ENCODE measurements at regions not wholly inside any gene's neighbourhood (a gene's known extent, or its start where the extent isn't known, plus 50 kb on each side); places are given as distances from the start of the nearest gene placed in this dataset.

- peak; percentile 38; the same call in 1 of the 2 replicates for TF ChIP-seq PRDM10 (tag by site-specific recombination; IDR thresholded peaks at IDR 0.05)
- TF ChIP-seq ZBTB20 (tag by site-specific recombination; IDR thresholded peaks at IDR 0.05): peak; percentile 58
- TF ChIP-seq ZNF76 (tag by site-specific recombination; IDR thresholded peaks at IDR 0.05; ENCODE audit: borderline replicate concordance, low read depth): peak; percentile 67; the same call in 1 of the 2 replicates
- TF ChIP-seq ZNF423 (tag by site-specific recombination; IDR thresholded peaks at IDR 0.05): 0 out of 2 replicates have a peak, but pooled peaks have one; percentile 46
- TF ChIP-seq GLIS1 (tag by site-specific recombination; IDR thresholded peaks at IDR 0.05): peak; percentile 90
- peak; percentile 84 for TF ChIP-seq GLIS2 (tag by site-specific recombination; IDR thresholded peaks at IDR 0.05)
Observed at GRCh38 chr15:31236184-31237042, 90.2 kb upstream of the KLF13 start (continued).

GRCh38 chr15:31237043-31237324 lies 89.7 kb upstream of the KLF13 start:
- ChIA-PET POLR2A (no interaction called here), CTCF (no interaction called here)
- Histone ChIP-seq H3K4me1 (ENCODE audit: control insufficient read depth, insufficient read depth, low read length) (peaks cover 6% of the 10 kb centered on the region), H3K9me3 (ENCODE audit: control insufficient read depth, insufficient read depth, low read depth, low read length) (no peaks in the 10 kb centered on the region), H3K27ac (ENCODE audit: extremely low read depth, low read depth, low read length) (peak overlapping the region; percentile 62; the same call in 1 of the 2 replicates), H3K4me3 (ENCODE audit: low read depth, low read length) (no peak overlapping the region), H3K36me3 (ENCODE audit: control insufficient read depth in 2 of 2, insufficient read depth in 1 of 2, low read length in 2 of 2) (no peaks in the 10 kb centered on the region)
- TF ChIP-seq ZNF701 (tag by site-specific recombination; IDR thresholded peaks at IDR 0.05): no peak
- TF ChIP-seq MZF1 (tag by site-specific recombination; IDR thresholded peaks at IDR 0.05; ENCODE audit: borderline replicate concordance): no peak
- no peak for TF ChIP-seq YY1 (tag by site-specific recombination; IDR thresholded peaks at IDR 0.05)
- no peak for TF ChIP-seq ZNF544 (tag by site-specific recombination; IDR thresholded peaks at IDR 0.05)
- TF ChIP-seq ZBTB49 (tag by site-specific recombination; IDR thresholded peaks at IDR 0.05; ENCODE audit: low read depth): no peak
- TF ChIP-seq ZNF654 (tag by site-specific recombination; IDR thresholded peaks at IDR 0.05; ENCODE audit: low read depth): no peak

GRCh38 chr15:31238906-31239305 lies 87.7 kb upstream of the KLF13 start:
- Histone ChIP-seq H3K36me3 (ENCODE audit: control insufficient read depth in 2 of 2, insufficient read depth in 1 of 2, low read length in 2 of 2) (no peaks in the 10 kb centered on the region), H3K4me3 (ENCODE audit: low read depth, low read length) (no peak overlapping the region), H3K9me3 (ENCODE audit: control insufficient read depth, insufficient read depth, low read depth, low read length) (no peaks in the 10 kb centered on the region), H3K27ac (ENCODE audit: extremely low read depth, low read depth, low read length) (no peak overlapping the region), H3K4me1 (ENCODE audit: control insufficient read depth, insufficient read depth, low read length) (peaks cover 6% of the 10 kb centered on the region)
- POLR2A ChIA-PET: no interaction called here
- CTCF ChIA-PET: no interaction called here
- TF ChIP-seq ZNF350 (tag by site-specific recombination; IDR thresholded peaks at IDR 0.05): no peak
- no peak for TF ChIP-seq GFI1B (tag by site-specific recombination; IDR thresholded peaks at IDR 0.05)
- no peak for TF ChIP-seq ZNF48 (tag by site-specific recombination; IDR thresholded peaks at IDR 0.05)
- no peak for TF ChIP-seq ZNF704 (tag by site-specific recombination; IDR thresholded peaks at IDR 0.05)
- no peak for TF ChIP-seq ZSCAN30 (tag by site-specific recombination; IDR thresholded peaks at IDR 0.05)
- TF ChIP-seq GLIS2 (tag by site-specific recombination; IDR thresholded peaks at IDR 0.05): no peak
- TF ChIP-seq ZNF639 (tag by site-specific recombination; IDR thresholded peaks at IDR 0.05): no peak
- TF ChIP-seq ZNF692 (tag by site-specific recombination; IDR thresholded peaks at IDR 0.05): no peak
